GM12878 (cell line): ENCODE measurements at regions not wholly inside any gene's neighbourhood (a gene's known extent, or its start where the extent isn't known, plus 50 kb on each side); places are given as distances from the start of the nearest gene placed in this dataset.

ENCODE experiments used
- ATAC-seq: fragments of 200-7000 bp; cut with Tn5 transposase; 3 replicates; pipeline ENCODE4 v1.9.1; 2020; ENCODE audit warnings: mild to moderate bottlenecking, moderate library complexity
- BruUV-seq: library from RNA; stranded (reverse); fragments of 400-500 nt; replicated peaks from 2 replicates; lab custom pipeline; 2021; lab: Mats Ljungman, UMichigan
- CTCF ChIA-PET: fragments of 300-600 bp; sonication (Branson Sonifier 250); formaldehyde crosslinking; extraction: SDS; loops from one replicate; lab custom pipeline; 2021; ENCODE audit warnings: inconsistent platforms; lab: Yijun Ruan, JAX
- POLR2A ChIA-PET: fragments of 350-600 bp; formaldehyde crosslinking; extraction: SDS; loops from one replicate; lab custom pipeline; 2021; ENCODE audit warnings: inconsistent platforms; lab: Charles Lee
- RAD21 ChIA-PET: fragments of 300-600 bp; sonication (Branson Sonifier 250); formaldehyde crosslinking; loops from one replicate; lab custom pipeline; 2023; ENCODE audit warnings: antibody characterized with exemption; ENCODE audit not compliant: unreplicated experiment; lab: Charles Lee
- SMC1A ChIA-PET: fragments of 300-600 bp; sonication (Branson Sonifier 250); formaldehyde crosslinking; loops from one replicate; lab custom pipeline; 2023; ENCODE audit not compliant: unreplicated experiment, uncharacterized antibody; lab: Charles Lee
- DNase-seq: peaks from one replicate; pipeline ENCODE4 v3.0.0-alpha.2; 2011; ENCODE audit warnings: low read depth, low spot score
- FAIRE-seq: peaks from 3 replicates; lab custom pipeline; 2011; peaks lifted over from hg19 to GRCh38; lab: Jason Lieb, UNC
- H2AFZ ChIP-seq: 2 replicates; pipeline ENCODE4 v1.6.0; 2011; ENCODE audit warnings: low read depth, low read length, control low read depth; ENCODE audit not compliant: control insufficient read depth
- H3K27ac ChIP-seq: 2 replicates; pipeline ENCODE4 v1.5.1; 2011; ENCODE audit warnings: control low read depth; ENCODE audit not compliant: control insufficient read depth, insufficient read depth
- H3K27me3 ChIP-seq, 2 experiments: replicated peaks in 1 of 2; 2 replicates each; pipeline versions ENCODE4 v1.6.0 to v1.6.1; 2011; ENCODE audit warnings: low read length in 1 of 2; ENCODE audit not compliant: control insufficient read depth in 2 of 2, insufficient read depth in 2 of 2
- H3K36me3 ChIP-seq, 2 experiments: 2 replicates each; pipeline ENCODE4 v1.5.1; 2011; ENCODE audit warnings: low read length in 1 of 2; ENCODE audit not compliant: control insufficient read depth in 2 of 2, insufficient read depth in 2 of 2
- H3K4me1 ChIP-seq: 2 replicates; pipeline ENCODE4 v1.6.1; 2011; ENCODE audit warnings: mild to moderate bottlenecking, low read length, moderate library complexity, mixed read lengths; ENCODE audit not compliant: control insufficient read depth, insufficient read depth
- H3K4me2 ChIP-seq: 2 replicates; pipeline ENCODE4 v1.6.0; 2011; ENCODE audit warnings: control low read depth; ENCODE audit not compliant: control insufficient read depth, insufficient read depth
- H3K4me3 ChIP-seq: fragments of 200-600 bp; sonication (generic); 2 replicates; pipeline ENCODE4 v1.5.1; 2016
- H3K79me2 ChIP-seq: 2 replicates; pipeline ENCODE4 v1.6.0; 2011; ENCODE audit warnings: low read length; ENCODE audit not compliant: control insufficient read depth, insufficient read depth
- H3K9ac ChIP-seq: 2 replicates; pipeline ENCODE4 v1.8.0; 2011; ENCODE audit warnings: low read length, control low read depth, mixed read lengths; ENCODE audit not compliant: control insufficient read depth, insufficient read depth
- H3K9me3 ChIP-seq: replicated peaks from 3 replicates; pipeline ENCODE4 v1.5.1; 2011; ENCODE audit warnings: mild to moderate bottlenecking, low read length; ENCODE audit not compliant: control insufficient read depth, insufficient read depth
- H4K20me1 ChIP-seq: 2 replicates; pipeline ENCODE4 v1.6.0; 2011; ENCODE audit not compliant: control insufficient read depth, insufficient read depth
- CHD1 ChIP-seq: IDR thresholded peaks from 2 replicates; pipeline ENCODE4 v1.6.1; 2012; ENCODE audit warnings: low read depth, low read length, improper control_type of control experiment
- CTCF ChIP-seq, 3 experiments: IDR thresholded peaks in 2 of 3; conservative IDR thresholded peaks in 1 of 3; 2 replicates each; pipeline ENCODE4 v1.5.1; 2011; ENCODE audit warnings: low read depth in 3 of 3, low read length in 3 of 3, mild to moderate bottlenecking in 3 of 3, control low read depth in 2 of 3, moderate library complexity in 2 of 3, inconsistent platforms in 1 of 3, mixed read lengths in 1 of 3; ENCODE audit not compliant: control insufficient read depth in 2 of 3, insufficient read depth in 1 of 3; ENCODE audit errors: extremely low read depth in 1 of 3
- EED ChIP-seq: sonication (generic); IDR thresholded peaks from 2 replicates; pipeline ENCODE4 v1.6.1; 2016; ENCODE audit warnings: antibody characterized with exemption, low read depth
- FOS ChIP-seq: IDR thresholded peaks from 3 replicates; pipeline ENCODE4 v1.6.1; 2011; ENCODE audit warnings: borderline replicate concordance; ENCODE audit not compliant: insufficient read length; ENCODE audit errors: extremely low read depth
- FOXM1 ChIP-seq: IDR thresholded peaks from 2 replicates; pipeline ENCODE4 v1.6.1; 2012; ENCODE audit warnings: low read depth, mild to moderate bottlenecking, inconsistent platforms, low read length, moderate library complexity
- JUNB ChIP-seq: IDR thresholded peaks from 2 replicates; pipeline ENCODE4 v1.6.1; 2016; ENCODE audit warnings: antibody characterized with exemption, mild to moderate bottlenecking
- MTA3 ChIP-seq: IDR thresholded peaks from 2 replicates; pipeline ENCODE4 v1.6.1; 2012; ENCODE audit warnings: low read length, inconsistent platforms, borderline replicate concordance
- NFYB ChIP-seq: IDR thresholded peaks from 2 replicates; pipeline ENCODE4 v1.6.1; 2011; ENCODE audit warnings: low read depth, mild to moderate bottlenecking, low read length, improper control_type of control experiment, moderate library complexity; ENCODE audit not compliant: insufficient read depth
- PKNOX1 ChIP-seq: fragments of 450-650 bp; IDR thresholded peaks from 2 replicates; pipeline ENCODE4 v1.6.1; 2016; ENCODE audit warnings: mild to moderate bottlenecking
- SREBF2 ChIP-seq: IDR thresholded peaks from 2 replicates; pipeline ENCODE4 v1.6.1; 2012; ENCODE audit warnings: mild to moderate bottlenecking, low read length
- WRNIP1 ChIP-seq: IDR thresholded peaks from 2 replicates; pipeline ENCODE4 v1.6.1; 2011; ENCODE audit warnings: low read depth, low read length, improper control_type of control experiment, borderline replicate concordance
- ZBED1 ChIP-seq: IDR thresholded peaks from 2 replicates; pipeline ENCODE4 v1.6.1; 2016; ENCODE audit warnings: borderline replicate concordance
- ZNF207 ChIP-seq: fragments of 450-650 bp; IDR thresholded peaks from 2 replicates; pipeline ENCODE4 v1.6.1; 2014; ENCODE audit warnings: antibody characterized with exemption, mild to moderate bottlenecking, borderline replicate concordance
- WGBS: methylation state at CpG from one replicate; pipeline ENCODE4 v1.1.6; 2016; ENCODE audit warnings: low lambda C conversion rate; ENCODE audit not compliant: insufficient replicate concordance, insufficient coverage; ENCODE audit errors: missing lambda C conversion rate; 5-methylcytosine and 5-hydroxymethylcytosine counted together
- in situ Hi-C: fragments of 300-500 bp; cut with MboI; formaldehyde crosslinking; loops from 9 replicates; pipeline ENCODE4 v1.14.3; 2018; ENCODE audit warnings: mixed read lengths
- intact Hi-C: fragments of 100-400 bp; cut with micrococcal nuclease; formaldehyde crosslinking; loops from one replicate; pipeline ENCODE4 v1.14.2; 2022; ENCODE audit not compliant: unreplicated experiment
- TF ChIP-seq, protein P1 (sequence below): IDR thresholded peaks from 2 replicates; pipeline ENCODE4 v1.6.1; 2012; ENCODE audit warnings: low read length, inconsistent platforms
- TF ChIP-seq, protein P2 (sequence below): IDR thresholded peaks from 2 replicates; pipeline ENCODE4 v1.6.1; 2011; ENCODE audit warnings: low read depth, low read length, improper control_type of control experiment, borderline replicate concordance
- TF ChIP-seq, protein P3 (sequence below): fragments of 450-650 bp; IDR thresholded peaks from 2 replicates; pipeline ENCODE4 v1.6.1; 2018; ENCODE audit warnings: borderline replicate concordance, mild to moderate bottlenecking; ENCODE audit not compliant: partially characterized antibody

GRCh38 chr9:82171271-82171670, 182.7 kb downstream of the SPATA31D1 start:
- H3K36me3 ChIP-seq, result no peaks in the 10 kb centered on the region
- H3K27ac ChIP-seq, result no peak overlapping the region
- no peaks in the 10 kb centered on the region for H4K20me1 ChIP-seq
- no peaks in the 10 kb centered on the region for H3K79me2 ChIP-seq
- ChIA-PET CTCF (no interaction called here), RAD21 (no interaction called here), SMC1A (no interaction called here), POLR2A (no interaction called here)
- no peak overlapping the region for H3K9ac ChIP-seq
- in situ Hi-C loops (no loop called here), intact Hi-C loops (no loop called here)
- FAIRE-seq (no peak), ATAC-seq (no peak), DNase-seq (no peak)
- H3K4me2 ChIP-seq, result no peak overlapping the region
- no peaks in the 10 kb centered on the region for H3K9me3 ChIP-seq
- H3K4me3 ChIP-seq, result no peak overlapping the region
- H2AFZ ChIP-seq, result no peak overlapping the region
- H3K4me1 ChIP-seq, result no peaks in the 10 kb centered on the region
- no peaks in the 10 kb centered on the region for H3K27me3 ChIP-seq
- BruUV-seq, result no TSS peak
- 40% methylated on average over 3 of the region's 3 CpGs for WGBS
- TF ChIP-seq FOS (no peak), CTCF (IDR thresholded peaks at IDR 0.05 in 2 of 3, conservative IDR thresholded peaks at IDR 0.05 in 1 of 3; ENCODE audit: control insufficient read depth in 2 of 3, extremely low read depth in 1 of 3, insufficient read depth in 1 of 3, low read depth in 3 of 3, low read length in 3 of 3) (no peak), WRNIP1 (no peak), NFYB (no peak), CHD1 (no peak), ZNF207 (no peak), JUNB (no peak), PKNOX1 (no peak), MTA3 (no peak), EED (no peak), ZBED1 (no peak), SREBF2 (no peak), FOXM1 (no peak)
- TF ChIP-seq, protein P1, sequence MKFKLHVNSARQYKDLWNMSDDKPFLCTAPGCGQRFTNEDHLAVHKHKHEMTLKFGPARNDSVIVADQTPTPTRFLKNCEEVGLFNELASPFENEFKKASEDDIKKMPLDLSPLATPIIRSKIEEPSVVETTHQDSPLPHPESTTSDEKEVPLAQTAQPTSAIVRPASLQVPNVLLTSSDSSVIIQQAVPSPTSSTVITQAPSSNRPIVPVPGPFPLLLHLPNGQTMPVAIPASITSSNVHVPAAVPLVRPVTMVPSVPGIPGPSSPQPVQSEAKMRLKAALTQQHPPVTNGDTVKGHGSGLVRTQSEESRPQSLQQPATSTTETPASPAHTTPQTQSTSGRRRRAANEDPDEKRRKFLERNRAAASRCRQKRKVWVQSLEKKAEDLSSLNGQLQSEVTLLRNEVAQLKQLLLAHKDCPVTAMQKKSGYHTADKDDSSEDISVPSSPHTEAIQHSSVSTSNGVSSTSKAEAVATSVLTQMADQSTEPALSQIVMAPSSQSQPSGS, result no peak
- TF ChIP-seq, protein P2, sequence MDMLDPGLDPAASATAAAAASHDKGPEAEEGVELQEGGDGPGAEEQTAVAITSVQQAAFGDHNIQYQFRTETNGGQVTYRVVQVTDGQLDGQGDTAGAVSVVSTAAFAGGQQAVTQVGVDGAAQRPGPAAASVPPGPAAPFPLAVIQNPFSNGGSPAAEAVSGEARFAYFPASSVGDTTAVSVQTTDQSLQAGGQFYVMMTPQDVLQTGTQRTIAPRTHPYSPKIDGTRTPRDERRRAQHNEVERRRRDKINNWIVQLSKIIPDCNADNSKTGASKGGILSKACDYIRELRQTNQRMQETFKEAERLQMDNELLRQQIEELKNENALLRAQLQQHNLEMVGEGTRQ, result no peak
- TF ChIP-seq, protein P3, sequence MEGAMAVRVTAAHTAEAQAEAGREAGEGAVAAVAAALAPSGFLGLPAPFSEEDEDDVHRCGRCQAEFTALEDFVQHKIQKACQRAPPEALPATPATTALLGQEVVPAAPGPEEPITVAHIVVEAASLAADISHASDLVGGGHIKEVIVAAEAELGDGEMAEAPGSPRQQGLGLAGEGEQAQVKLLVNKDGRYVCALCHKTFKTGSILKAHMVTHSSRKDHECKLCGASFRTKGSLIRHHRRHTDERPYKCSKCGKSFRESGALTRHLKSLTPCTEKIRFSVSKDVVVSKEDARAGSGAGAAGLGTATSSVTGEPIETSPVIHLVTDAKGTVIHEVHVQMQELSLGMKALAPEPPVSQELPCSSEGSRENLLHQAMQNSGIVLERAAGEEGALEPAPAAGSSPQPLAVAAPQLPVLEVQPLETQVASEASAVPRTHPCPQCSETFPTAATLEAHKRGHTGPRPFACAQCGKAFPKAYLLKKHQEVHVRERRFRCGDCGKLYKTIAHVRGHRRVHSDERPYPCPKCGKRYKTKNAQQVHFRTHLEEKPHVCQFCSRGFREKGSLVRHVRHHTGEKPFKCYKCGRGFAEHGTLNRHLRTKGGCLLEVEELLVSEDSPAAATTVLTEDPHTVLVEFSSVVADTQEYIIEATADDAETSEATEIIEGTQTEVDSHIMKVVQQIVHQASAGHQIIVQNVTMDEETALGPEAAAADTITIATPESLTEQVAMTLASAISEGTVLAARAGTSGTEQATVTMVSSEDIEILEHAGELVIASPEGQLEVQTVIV, result no peak
